ENCODE measurements at regions not wholly inside any gene's neighbourhood (a gene's known extent, or its start where the extent isn't known, plus 50 kb on each side); places are given as distances from the start of the nearest gene placed in this dataset.

GRCh38 chr4:164412246-164412645 is 341.7 kb upstream of the SMIM31 start:
- DNase-seq, result no peak
- no peaks in the 10 kb centered on the region for H3K4me1 ChIP-seq (ENCODE audit: low read length)
- H3K79me2 ChIP-seq (ENCODE audit: low read length), result no peaks in the 10 kb centered on the region
- no peaks in the 10 kb centered on the region for H3K27me3 ChIP-seq (replicated peaks; ENCODE audit: insufficient read depth, low read length)
- no peaks in the 10 kb centered on the region for H3K36me3 ChIP-seq (replicated peaks; ENCODE audit: insufficient read depth, low read length)
- no peak overlapping the region for H3K4me3 ChIP-seq (ENCODE audit: low read length)
- H3K9ac ChIP-seq (ENCODE audit: low read length), result no peak overlapping the region
- H3K9me3 ChIP-seq (replicated peaks; ENCODE audit: insufficient read depth, low read length), result no peaks in the 10 kb centered on the region
- no peaks in the 10 kb centered on the region for H4K20me1 ChIP-seq (ENCODE audit: insufficient read depth, low read length)
- no peak overlapping the region for H2AFZ ChIP-seq (ENCODE audit: low read length)
- H3K4me2 ChIP-seq (ENCODE audit: low read depth, low read length), result no peak overlapping the region
- no peaks in the 10 kb centered on the region for H3K9me2 ChIP-seq (replicated peaks; ENCODE audit: insufficient read depth, low read length)
- no peaks in the 10 kb centered on the region for H3F3A ChIP-seq (ENCODE audit: insufficient read depth, low read length)
- no peak for TF ChIP-seq EZH2phosphoT487 (IDR thresholded peaks at IDR 0.05; ENCODE audit: low read length)
- no peak for TF ChIP-seq CTCF (IDR thresholded peaks at IDR 0.05; ENCODE audit: low read length)
- no peak for TF ChIP-seq EZH2 (optimal IDR thresholded peaks at IDR 0.05; ENCODE audit: low read depth, low read length)
- no peak overlapping the region for H3K27ac ChIP-seq (ENCODE audit: low read length)

GRCh38 chr4:164413743-164414142 is 340.2 kb upstream of the SMIM31 start:
- H3K4me3 ChIP-seq (ENCODE audit: low read length), result no peak overlapping the region
- no peaks in the 10 kb centered on the region for H3K9me2 ChIP-seq (replicated peaks; ENCODE audit: insufficient read depth, low read length)
- H3K9me3 ChIP-seq (replicated peaks; ENCODE audit: insufficient read depth, low read length), result no peaks in the 10 kb centered on the region
- no peaks in the 10 kb centered on the region for H3K27me3 ChIP-seq (replicated peaks; ENCODE audit: insufficient read depth, low read length)
- H4K20me1 ChIP-seq (ENCODE audit: insufficient read depth, low read length), result no peaks in the 10 kb centered on the region
- no peak for TF ChIP-seq EZH2 (optimal IDR thresholded peaks at IDR 0.05; ENCODE audit: low read depth, low read length)
- no peak for TF ChIP-seq CTCF (IDR thresholded peaks at IDR 0.05; ENCODE audit: low read length)
- no peak for TF ChIP-seq EZH2phosphoT487 (IDR thresholded peaks at IDR 0.05; ENCODE audit: low read length)
- H3K36me3 ChIP-seq (replicated peaks; ENCODE audit: insufficient read depth, low read length), result no peaks in the 10 kb centered on the region
- no peak overlapping the region for H3K27ac ChIP-seq (ENCODE audit: low read length)
- H3K9ac ChIP-seq (ENCODE audit: low read length), result no peak overlapping the region
- H2AFZ ChIP-seq (ENCODE audit: low read length), result no peak overlapping the region
- no peaks in the 10 kb centered on the region for H3K79me2 ChIP-seq (ENCODE audit: low read length)
- DNase-seq, result no peak
- no peaks in the 10 kb centered on the region for H3F3A ChIP-seq (ENCODE audit: insufficient read depth, low read length)
- H3K4me1 ChIP-seq (ENCODE audit: low read length), result no peaks in the 10 kb centered on the region
- no peak overlapping the region for H3K4me2 ChIP-seq (ENCODE audit: low read depth, low read length)

GRCh38 chr4:164423819-164424218 is 330.1 kb upstream of the SMIM31 start:
- Histone ChIP-seq H3K9ac (ENCODE audit: low read length) (no peak overlapping the region), H3K79me2 (ENCODE audit: low read length) (no peaks in the 10 kb centered on the region), H3F3A (ENCODE audit: insufficient read depth, low read length) (no peaks in the 10 kb centered on the region), H3K9me2 (replicated peaks; ENCODE audit: insufficient read depth, low read length) (no peaks in the 10 kb centered on the region), H3K27ac (ENCODE audit: low read length) (no peak overlapping the region), H3K9me3 (replicated peaks; ENCODE audit: insufficient read depth, low read length) (no peaks in the 10 kb centered on the region), H3K4me2 (ENCODE audit: low read depth, low read length) (no peak overlapping the region), H3K36me3 (replicated peaks; ENCODE audit: insufficient read depth, low read length) (no peaks in the 10 kb centered on the region), H2AFZ (ENCODE audit: low read length) (no peak overlapping the region), H4K20me1 (ENCODE audit: insufficient read depth, low read length) (no peaks in the 10 kb centered on the region), H3K4me1 (ENCODE audit: low read length) (no peaks in the 10 kb centered on the region), H3K4me3 (ENCODE audit: low read length) (no peak overlapping the region), H3K27me3 (replicated peaks; ENCODE audit: insufficient read depth, low read length) (no peaks in the 10 kb centered on the region)
- TF ChIP-seq EZH2 (optimal IDR thresholded peaks at IDR 0.05; ENCODE audit: low read depth, low read length), result no peak
- TF ChIP-seq EZH2phosphoT487 (IDR thresholded peaks at IDR 0.05; ENCODE audit: low read length), result no peak
- TF ChIP-seq CTCF (IDR thresholded peaks at IDR 0.05; ENCODE audit: low read length), result no peak
- DNase-seq, result no peak
